H1 (cell line): ENCODE measurements at regions not wholly inside any gene's neighbourhood (a gene's known extent, or its start where the extent isn't known, plus 50 kb on each side); places are given as distances from the start of the nearest gene placed in this dataset.

Experiments
- CTCF ChIA-PET: fragments of 300-600 bp; sonication (Branson Sonifier 250); formaldehyde crosslinking; loops from one replicate; lab custom pipeline; 2021; ENCODE audit not compliant: partially characterized antibody; lab: Charles Lee
- POLR2A ChIA-PET: fragments of 300-600 bp; sonication (Branson Sonifier 250); formaldehyde crosslinking; loops from one replicate; lab custom pipeline; 2021; ENCODE audit warnings: inconsistent platforms; ENCODE audit not compliant: partially characterized antibody; lab: Charles Lee
- DNase-seq, 2 experiments: peaks; one replicate each; pipeline versions ENCODE4 v3.0.0 to v3.0.0-alpha.2; 2010 to 2022; ENCODE audit warnings: low spot score in 2 of 2, low read depth in 1 of 2, mixed read lengths in 1 of 2
- FAIRE-seq: peaks from 2 replicates; lab custom pipeline; 2011; peaks lifted over from hg19 to GRCh38; lab: Jason Lieb, UNC
- H2AFZ ChIP-seq: 2 replicates; pipeline ENCODE4 v1.8.1; 2012; ENCODE audit warnings: low read length, inconsistent platforms
- H2AK5ac ChIP-seq: 2 replicates; pipeline ENCODE4 v1.6.1; 2013; ENCODE audit warnings: low read depth, low read length
- H2BK120ac ChIP-seq: replicated peaks from 2 replicates; pipeline ENCODE3; 2013; ENCODE audit warnings: low read depth, low read length, inconsistent platforms
- H2BK12ac ChIP-seq: 2 replicates; pipeline ENCODE4 v1.6.1; 2013; ENCODE audit warnings: low read depth, low read length
- H2BK15ac ChIP-seq: 2 replicates; pipeline ENCODE4 v1.6.1; 2013; ENCODE audit warnings: low read length
- H2BK20ac ChIP-seq: 2 replicates; pipeline ENCODE4 v1.6.1; 2013; ENCODE audit warnings: low read length
- H2BK5ac ChIP-seq: 2 replicates; pipeline ENCODE4 v1.6.1; 2013; ENCODE audit warnings: low read depth, low read length
- H3K14ac ChIP-seq: 2 replicates; pipeline ENCODE4 v1.6.1; 2013; ENCODE audit warnings: inconsistent platforms; ENCODE audit not compliant: insufficient read length
- H3K18ac ChIP-seq: 2 replicates; pipeline ENCODE4 v1.6.1; 2013; ENCODE audit warnings: low read length; ENCODE audit errors: extremely low read depth
- H3K23ac ChIP-seq: 2 replicates; pipeline ENCODE4 v1.6.1; 2013; ENCODE audit warnings: inconsistent platforms; ENCODE audit not compliant: insufficient read length
- H3K23me2 ChIP-seq: 2 replicates; pipeline ENCODE4 v1.6.1; 2013; ENCODE audit warnings: low read depth, low read length
- H3K27ac ChIP-seq: 2 replicates; pipeline ENCODE4 v1.6.1; 2011; ENCODE audit warnings: low read depth, low read length, inconsistent platforms
- H3K27me3 ChIP-seq, 4 experiments: replicated peaks in 1 of 4; 1 replicate in 1 of 4; 2 replicates in 3 of 4; pipeline versions ENCODE4 v1.6.1 to v1.8.1; 2011 to 2013; ENCODE audit warnings: low read length in 3 of 4, mild to moderate bottlenecking in 3 of 4, inconsistent platforms in 2 of 4, mixed read lengths in 2 of 4, moderate library complexity in 1 of 4; ENCODE audit not compliant: control insufficient read depth in 3 of 4, insufficient read depth in 3 of 4; ENCODE audit errors: extremely low read depth in 1 of 4
- H3K36me3 ChIP-seq, 4 experiments: 2 replicates each; pipeline versions ENCODE4 v1.6.1 to v1.8.1; 2011 to 2013; ENCODE audit warnings: mild to moderate bottlenecking in 4 of 4, low read length in 3 of 4, moderate library complexity in 2 of 4, control low read depth in 1 of 4, inconsistent platforms in 1 of 4; ENCODE audit not compliant: insufficient read depth in 4 of 4, control insufficient read depth in 2 of 4
- H3K4ac ChIP-seq: replicated peaks from 2 replicates; pipeline ENCODE3; 2013; ENCODE audit warnings: low read length, low read depth, mixed read lengths, inconsistent platforms; ENCODE audit not compliant: insufficient read length
- H3K4me1 ChIP-seq, 4 experiments: replicated peaks in 1 of 4; 1 replicate in 1 of 4; 2 replicates in 3 of 4; pipeline versions ENCODE4 v1.6.1 to v1.8.1; 2011 to 2013; ENCODE audit warnings: low read length in 3 of 4, inconsistent platforms in 2 of 4, mixed read lengths in 1 of 4; ENCODE audit not compliant: insufficient read depth in 4 of 4, control insufficient read depth in 3 of 4
- H3K4me2 ChIP-seq, 2 experiments: 2 replicates each; pipeline versions ENCODE4 v1.6.1 to v1.8.1; 2011 to 2013; ENCODE audit warnings: low read depth in 2 of 2, low read length in 2 of 2, control low read depth in 1 of 2, inconsistent platforms in 1 of 2, mild to moderate bottlenecking in 1 of 2; ENCODE audit not compliant: insufficient read depth in 1 of 2
- H3K4me3 ChIP-seq, 4 experiments: fragments of 200-600, 300-600 bp in 1 of 4; sonication (generic), shearing (Covaris generic), sonication (Bioruptor Twin) in 1 of 4; 2 replicates each; pipeline versions ENCODE4 v1.5.1 to v1.8.1; 2011 to 2016; ENCODE audit warnings: low read length in 4 of 4, low read depth in 3 of 4, control low read depth in 2 of 4, inconsistent platforms in 2 of 4, mild to moderate bottlenecking in 2 of 4, mixed read lengths in 1 of 4, moderate library complexity in 1 of 4; ENCODE audit not compliant: insufficient read depth in 2 of 4; ENCODE audit errors: extremely low read depth in 1 of 4
- H3K56ac ChIP-seq: replicated peaks from 2 replicates; pipeline ENCODE3; 2013; ENCODE audit warnings: low read depth, mild to moderate bottlenecking, mixed read lengths, low read length, inconsistent platforms; ENCODE audit not compliant: insufficient read length
- H3K79me1 ChIP-seq: 2 replicates; pipeline ENCODE4 v1.6.1; 2013; ENCODE audit warnings: low read depth, low read length, control low read depth
- H3K79me2 ChIP-seq, 2 experiments: 2 replicates each; pipeline versions ENCODE4 v1.6.1 to v1.8.1; 2012 to 2013; ENCODE audit warnings: low read length in 2 of 2, mild to moderate bottlenecking in 2 of 2, inconsistent platforms in 1 of 2; ENCODE audit not compliant: insufficient read depth in 2 of 2, control insufficient read depth in 1 of 2
- H3K9ac ChIP-seq, 4 experiments: replicated peaks in 1 of 4; 1 replicate in 1 of 4; 2 replicates in 3 of 4; pipeline versions ENCODE4 v1.6.1 to v1.8.1; 2011 to 2013; ENCODE audit warnings: low read depth in 3 of 4, low read length in 3 of 4, control low read depth in 2 of 4, mild to moderate bottlenecking in 2 of 4, moderate library complexity in 2 of 4, inconsistent platforms in 1 of 4; ENCODE audit errors: extremely low read depth in 1 of 4
- H3K9me3 ChIP-seq, 2 experiments: 2 replicates each; pipeline versions ENCODE4 v1.6.1 to v1.8.1; 2012 to 2013; ENCODE audit warnings: mild to moderate bottlenecking in 2 of 2, moderate library complexity in 2 of 2, control low read depth in 1 of 2, inconsistent platforms in 1 of 2, low read depth in 1 of 2, low read length in 1 of 2, mixed read lengths in 1 of 2; ENCODE audit not compliant: insufficient read depth in 2 of 2
- H4K20me1 ChIP-seq, 2 experiments: replicated peaks in 1 of 2; 2 replicates each; pipeline versions ENCODE3 to v1.8.1; 2011 to 2013; ENCODE audit warnings: inconsistent platforms in 2 of 2, low read length in 2 of 2, mild to moderate bottlenecking in 1 of 2; ENCODE audit not compliant: insufficient read depth in 2 of 2, control insufficient read depth in 1 of 2
- H4K5ac ChIP-seq: 2 replicates; pipeline ENCODE4 v1.6.1; 2013; ENCODE audit warnings: low read length, low read depth, mixed read lengths, inconsistent platforms; ENCODE audit not compliant: insufficient read length
- H4K8ac ChIP-seq: 2 replicates; pipeline ENCODE4 v1.8.0; 2013; ENCODE audit warnings: mild to moderate bottlenecking, moderate library complexity, low read length, inconsistent platforms; ENCODE audit not compliant: insufficient read depth; ENCODE audit errors: extremely low read depth
- H4K91ac ChIP-seq: replicated peaks from 2 replicates; pipeline ENCODE3; 2013; ENCODE audit warnings: low read length, mixed read lengths, inconsistent platforms; ENCODE audit not compliant: insufficient read length
- TEAD4 ChIP-seq: IDR thresholded peaks from 2 replicates; pipeline ENCODE4 v1.6.1; 2012; ENCODE audit warnings: low read depth, low read length, inconsistent platforms, mixed read lengths
- WGBS, 2 experiments: shearing (Covaris generic) in 1 of 2; methylation state at CpG; one replicate each; pipeline versions ENCODE4 v1.1.6 to v1.1.7; 2013 to 2015; ENCODE audit warnings: low lambda C conversion rate in 2 of 2, mixed read lengths in 2 of 2, inconsistent platforms in 1 of 2, low coverage in 1 of 2, missing lambda C conversion rate in 1 of 2; ENCODE audit not compliant: insufficient replicate concordance in 2 of 2, insufficient coverage in 1 of 2, insufficient read length in 1 of 2; ENCODE audit errors: extremely low coverage in 1 of 2, missing lambda C conversion rate in 1 of 2; 5-methylcytosine and 5-hydroxymethylcytosine counted together

GRCh38 chr18:44198612-44199284 is 481.9 kb upstream of the SETBP1 start:
- H4K91ac ChIP-seq, result no peak overlapping the region
- no peaks in the 10 kb centered on the region for H3K36me3 ChIP-seq
- ChIA-PET POLR2A (no interaction called here), CTCF (interaction anchor here (0.8 to 1.3 kb wide), 2 partner anchors 11 to 15 kb away, joined by 3 to 4 read pairs; no protein-coding TSS in a partner anchor)
- H3K4me2 ChIP-seq, result no peak overlapping the region
- H3K27me3 ChIP-seq, result no peaks in the 10 kb centered on the region
- H4K8ac ChIP-seq, result no peak overlapping the region
- H3K4me1 ChIP-seq, result no peaks in the 10 kb centered on the region
- H4K20me1 ChIP-seq, result no peaks in the 10 kb centered on the region
- H3K9ac ChIP-seq, result no peak overlapping the region
- no peak overlapping the region for H3K56ac ChIP-seq
- no peak overlapping the region for H4K5ac ChIP-seq
- H3K9me3 ChIP-seq, result no peaks in the 10 kb centered on the region
- FAIRE-seq, result no peak
- H3K4me3 ChIP-seq, result no peak overlapping the region
- H3K27ac ChIP-seq, result no peak overlapping the region
- H3K23me2 ChIP-seq, result no peaks in the 10 kb centered on the region
- no peak overlapping the region for H3K23ac ChIP-seq
- H2BK5ac ChIP-seq, result no peak overlapping the region
- H2AK5ac ChIP-seq, result no peak overlapping the region
- H2BK12ac ChIP-seq, result no peak overlapping the region
- no peak overlapping the region for H3K4ac ChIP-seq
- H3K79me2 ChIP-seq, result no peaks in the 10 kb centered on the region
- H2BK15ac ChIP-seq, result no peak overlapping the region
- H3K14ac ChIP-seq, result no peak overlapping the region
- no peak overlapping the region for H2BK20ac ChIP-seq
- H3K18ac ChIP-seq, result no peak overlapping the region
- peak overlapping the region; percentile 24; the same call in 1 of the 2 replicates for H2AFZ ChIP-seq
- 97% methylated on average over 4 of the region's 4 CpGs; no CpG with 5 or more reads in 1 of the 2 experiments for WGBS, 2 experiments
- DNase-seq, result no peak
- no peaks in the 10 kb centered on the region for H3K79me1 ChIP-seq
- no peak overlapping the region for H2BK120ac ChIP-seq
- no peak for TF ChIP-seq TEAD4
